Fibroblast of lung (primary cell): ENCODE measurements at regions not wholly inside any gene's neighbourhood (a gene's known extent, or its start where the extent isn't known, plus 50 kb on each side); places are given as distances from the start of the nearest gene placed in this dataset.
"Not testable (repeated sequence)": the region's sequence is repeated elsewhere in the genome, so short reads cannot be mapped to it uniquely, and the experiment has no call there.

ENCODE experiments used
- EZH2 ChIP-seq: IDR thresholded peaks from 2 replicates; pipeline ENCODE4 v1.5.1; 2012; ENCODE audit warnings: low read length, control low read depth, mild to moderate bottlenecking; ENCODE audit errors: missing control alignments
- TF ChIP-seq, protein P1 (sequence below), 2 donors: IDR thresholded peaks in 1 of 2; conservative IDR thresholded peaks in 1 of 2; 1 replicate in 1 of 2; 2 replicates in 1 of 2; pipeline ENCODE4 v1.5.1; 2011 to 2012; ENCODE audit warnings: low read length in 2 of 2, control low read depth in 1 of 2, inconsistent platforms in 1 of 2, low read depth in 1 of 2, mild to moderate bottlenecking in 1 of 2

DNA sequence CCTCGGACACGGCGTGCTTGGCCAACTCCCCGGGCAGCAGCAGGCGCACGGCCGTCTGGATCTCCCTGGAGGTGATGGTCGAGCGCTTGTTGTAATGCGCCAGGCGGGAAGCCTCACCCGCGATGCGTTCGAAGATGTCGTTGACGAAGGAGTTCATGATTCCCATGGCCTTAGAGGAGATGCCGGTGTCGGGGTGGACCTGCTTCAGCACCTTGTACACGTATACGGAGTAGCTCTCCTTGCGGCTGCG is 101.1 kb upstream of the PRSS16 start:
- TF ChIP-seq, protein P1, sequence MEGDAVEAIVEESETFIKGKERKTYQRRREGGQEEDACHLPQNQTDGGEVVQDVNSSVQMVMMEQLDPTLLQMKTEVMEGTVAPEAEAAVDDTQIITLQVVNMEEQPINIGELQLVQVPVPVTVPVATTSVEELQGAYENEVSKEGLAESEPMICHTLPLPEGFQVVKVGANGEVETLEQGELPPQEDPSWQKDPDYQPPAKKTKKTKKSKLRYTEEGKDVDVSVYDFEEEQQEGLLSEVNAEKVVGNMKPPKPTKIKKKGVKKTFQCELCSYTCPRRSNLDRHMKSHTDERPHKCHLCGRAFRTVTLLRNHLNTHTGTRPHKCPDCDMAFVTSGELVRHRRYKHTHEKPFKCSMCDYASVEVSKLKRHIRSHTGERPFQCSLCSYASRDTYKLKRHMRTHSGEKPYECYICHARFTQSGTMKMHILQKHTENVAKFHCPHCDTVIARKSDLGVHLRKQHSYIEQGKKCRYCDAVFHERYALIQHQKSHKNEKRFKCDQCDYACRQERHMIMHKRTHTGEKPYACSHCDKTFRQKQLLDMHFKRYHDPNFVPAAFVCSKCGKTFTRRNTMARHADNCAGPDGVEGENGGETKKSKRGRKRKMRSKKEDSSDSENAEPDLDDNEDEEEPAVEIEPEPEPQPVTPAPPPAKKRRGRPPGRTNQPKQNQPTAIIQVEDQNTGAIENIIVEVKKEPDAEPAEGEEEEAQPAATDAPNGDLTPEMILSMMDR (conservative IDR thresholded peaks at IDR 0.05 in 1 of 2, IDR thresholded peaks at IDR 0.05 in 1 of 2; ENCODE audit: low read depth in 1 of 2, low read length in 2 of 2), result not testable (repeated sequence)
- not testable (repeated sequence) for TF ChIP-seq EZH2
